ENCODE measurements at regions not wholly inside any gene's neighbourhood (a gene's known extent, or its start where the extent isn't known, plus 50 kb on each side); places are given as distances from the start of the nearest gene placed in this dataset.
"Not testable (repeated sequence)": the region's sequence is repeated elsewhere in the genome, so short reads cannot be mapped to it uniquely, and the experiment has no call there.

DNA sequence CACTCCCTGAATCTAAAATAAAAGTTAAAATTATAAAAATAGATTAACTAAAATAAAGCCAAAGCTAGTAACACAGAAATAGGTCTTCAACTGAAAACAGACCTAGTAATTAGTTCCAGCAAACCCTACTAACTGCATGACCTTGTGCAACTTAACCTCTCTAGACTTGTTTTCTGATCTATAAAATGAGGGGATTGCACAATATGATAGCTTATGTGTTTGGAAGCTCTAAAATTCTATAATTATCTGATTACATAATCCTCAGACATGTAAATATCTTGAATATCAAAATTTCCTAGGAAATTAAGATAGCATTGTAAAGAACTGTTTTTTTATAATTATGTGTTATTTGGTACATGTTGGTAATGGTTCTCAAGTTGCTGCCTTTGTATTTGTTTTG is 144.1 kb upstream of the GRIP1 start:
- Histone ChIP-seq H3K9me3 (ENCODE audit: control insufficient read depth, low read depth, low read length) (no peaks in the 10 kb centered on the region), H3K4me1 (ENCODE audit: control insufficient read depth, low read depth, low read length) (no peaks in the 10 kb centered on the region), H3K9ac (ENCODE audit: low read length) (no peak overlapping the region), H3K4me3 (ENCODE audit: low read length) (no peak overlapping the region), H3K36me3 (ENCODE audit: control insufficient read depth, low read depth, low read length) (no peaks in the 10 kb centered on the region), H3K27ac (ENCODE audit: low read length) (no peak overlapping the region), H3K27me3 (ENCODE audit: control insufficient read depth, insufficient read depth, low read length) (no peaks in the 10 kb centered on the region)

DNA sequence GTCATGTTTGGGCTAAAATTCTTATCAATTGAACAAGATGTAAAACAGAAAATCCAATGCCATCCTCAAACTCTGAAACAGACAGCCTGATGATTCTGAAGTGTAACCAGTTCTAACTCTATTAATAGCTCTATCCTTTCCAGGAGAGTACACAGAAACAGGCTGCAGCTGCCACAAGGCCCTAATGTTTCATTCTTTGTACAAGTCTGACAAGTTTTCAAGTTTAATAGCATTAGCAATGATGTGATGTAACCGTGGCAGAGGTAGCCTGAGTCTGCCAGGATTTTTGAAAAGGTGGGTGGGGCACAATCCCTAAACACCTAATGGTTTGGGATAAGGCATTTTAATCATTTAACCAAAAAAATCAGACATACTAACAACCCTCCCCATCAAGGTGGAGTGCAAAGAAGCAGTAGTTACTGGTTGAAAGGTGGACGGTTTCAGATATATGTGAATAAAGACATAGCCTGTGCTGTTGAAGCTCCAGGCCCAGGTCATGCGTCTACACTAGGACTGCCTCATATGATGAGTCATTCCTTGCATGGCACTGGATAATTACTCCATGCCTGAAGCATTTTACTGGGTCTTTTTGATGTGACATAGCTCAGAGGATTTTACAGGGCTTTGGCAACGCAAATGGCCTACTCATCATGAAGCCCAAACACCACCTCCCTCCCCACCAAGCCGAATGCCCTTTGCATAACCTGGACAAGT is 145.1 kb upstream of the GRIP1 start:
- Histone ChIP-seq H3K9me3 (ENCODE audit: control insufficient read depth, low read depth, low read length) (no peaks in the 10 kb centered on the region), H3K9ac (ENCODE audit: low read length) (no peak overlapping the region), H3K4me3 (ENCODE audit: low read length) (no peak overlapping the region), H3K27me3 (ENCODE audit: control insufficient read depth, insufficient read depth, low read length) (no peaks in the 10 kb centered on the region), H3K36me3 (ENCODE audit: control insufficient read depth, low read depth, low read length) (no peaks in the 10 kb centered on the region), H3K27ac (ENCODE audit: low read length) (no peak overlapping the region), H3K4me1 (ENCODE audit: control insufficient read depth, low read depth, low read length) (no peaks in the 10 kb centered on the region)

DNA sequence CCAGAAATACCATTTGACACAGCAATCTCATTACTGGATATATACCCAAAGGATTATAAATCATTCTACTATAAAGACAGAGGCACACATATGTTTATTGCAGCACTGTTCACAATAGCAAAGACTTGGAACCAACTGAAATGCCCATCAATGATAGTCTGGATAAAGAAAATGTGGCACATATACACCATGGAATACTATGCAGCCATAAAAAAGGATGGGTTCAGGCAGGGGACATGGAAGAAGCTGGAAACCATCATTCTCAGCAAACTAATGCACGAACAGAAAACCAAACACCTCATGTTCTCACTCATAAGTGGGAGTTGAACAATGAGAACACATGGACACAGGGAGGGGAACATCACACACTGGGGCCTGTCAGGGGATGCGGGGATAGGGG is 147.0 kb upstream of the GRIP1 start:
- not testable (repeated sequence) for H3K4me1 ChIP-seq (ENCODE audit: control insufficient read depth, low read depth, low read length); H3K9ac ChIP-seq (ENCODE audit: low read length); H3K36me3 ChIP-seq (ENCODE audit: control insufficient read depth, low read depth, low read length); H3K9me3 ChIP-seq (ENCODE audit: control insufficient read depth, low read depth, low read length); H3K4me3 ChIP-seq (ENCODE audit: low read length); H3K27me3 ChIP-seq (ENCODE audit: control insufficient read depth, insufficient read depth, low read length); H3K27ac ChIP-seq (ENCODE audit: low read length)

DNA sequence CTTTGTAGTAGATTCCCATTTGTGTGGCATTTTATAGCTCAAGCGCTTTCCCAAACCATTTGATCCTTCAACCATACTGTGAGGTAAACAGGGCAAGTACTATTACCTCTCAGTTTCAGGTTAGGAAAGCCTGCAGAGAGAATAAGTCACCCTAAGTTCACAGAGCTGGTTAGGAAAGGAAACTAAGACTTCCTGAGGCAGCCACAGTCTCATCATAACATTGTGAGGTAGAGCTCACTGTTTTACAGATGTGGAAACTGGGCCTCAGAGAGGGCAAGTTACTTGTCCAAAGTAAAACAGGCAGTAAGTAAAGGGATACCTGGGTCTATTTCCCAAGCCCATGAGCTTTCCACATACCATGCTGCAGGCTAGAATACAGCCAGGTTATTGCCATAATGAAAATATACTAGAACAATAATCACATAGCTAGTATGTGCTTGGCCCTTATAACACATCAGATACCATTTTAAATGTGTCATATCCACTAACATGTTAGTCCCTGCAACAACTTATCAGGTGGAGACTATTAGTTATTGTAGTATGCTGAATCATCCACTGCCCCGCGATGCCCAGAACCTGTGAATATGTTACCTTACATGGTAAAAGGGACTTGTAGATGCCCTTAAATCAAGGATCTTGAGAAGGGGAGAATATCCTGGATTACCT is 150.9 kb upstream of the GRIP1 start:
- no peak overlapping the region for H3K27ac ChIP-seq (ENCODE audit: low read length)
- H3K9ac ChIP-seq (ENCODE audit: low read length), result no peak overlapping the region
- H3K36me3 ChIP-seq (ENCODE audit: control insufficient read depth, low read depth, low read length), result no peaks in the 10 kb centered on the region
- no peak overlapping the region for H3K4me3 ChIP-seq (ENCODE audit: low read length)
- no peaks in the 10 kb centered on the region for H3K9me3 ChIP-seq (ENCODE audit: control insufficient read depth, low read depth, low read length)
- H3K27me3 ChIP-seq (ENCODE audit: control insufficient read depth, insufficient read depth, low read length), result no peaks in the 10 kb centered on the region
- H3K4me1 ChIP-seq (ENCODE audit: control insufficient read depth, low read depth, low read length), result no peaks in the 10 kb centered on the region

DNA sequence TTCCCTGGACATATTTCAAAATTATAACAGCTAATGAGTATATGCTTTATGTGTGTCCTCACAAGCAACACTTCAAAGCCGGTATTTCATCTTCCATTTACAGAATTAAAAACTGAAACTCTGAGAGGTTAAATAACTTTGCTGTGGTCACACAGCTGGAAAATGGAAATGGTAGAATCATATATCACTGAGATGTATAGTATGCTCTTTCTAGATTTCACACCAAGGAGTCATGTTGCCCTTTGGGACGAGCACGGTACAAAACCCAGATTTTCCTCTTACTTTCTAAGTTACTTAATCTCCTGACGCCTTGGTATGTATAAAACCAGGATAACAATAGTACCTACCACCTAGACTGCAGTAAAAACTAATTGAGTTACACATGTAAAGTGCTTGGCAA is 152.6 kb upstream of the GRIP1 start:
- no peak overlapping the region for H3K27ac ChIP-seq (ENCODE audit: low read length)
- H3K36me3 ChIP-seq (ENCODE audit: control insufficient read depth, low read depth, low read length), result no peaks in the 10 kb centered on the region
- no peaks in the 10 kb centered on the region for H3K9me3 ChIP-seq (ENCODE audit: control insufficient read depth, low read depth, low read length)
- H3K4me3 ChIP-seq (ENCODE audit: low read length), result no peak overlapping the region
- no peaks in the 10 kb centered on the region for H3K27me3 ChIP-seq (ENCODE audit: control insufficient read depth, insufficient read depth, low read length)
- H3K4me1 ChIP-seq (ENCODE audit: control insufficient read depth, low read depth, low read length), result no peaks in the 10 kb centered on the region
- H3K9ac ChIP-seq (ENCODE audit: low read length), result no peak overlapping the region

DNA sequence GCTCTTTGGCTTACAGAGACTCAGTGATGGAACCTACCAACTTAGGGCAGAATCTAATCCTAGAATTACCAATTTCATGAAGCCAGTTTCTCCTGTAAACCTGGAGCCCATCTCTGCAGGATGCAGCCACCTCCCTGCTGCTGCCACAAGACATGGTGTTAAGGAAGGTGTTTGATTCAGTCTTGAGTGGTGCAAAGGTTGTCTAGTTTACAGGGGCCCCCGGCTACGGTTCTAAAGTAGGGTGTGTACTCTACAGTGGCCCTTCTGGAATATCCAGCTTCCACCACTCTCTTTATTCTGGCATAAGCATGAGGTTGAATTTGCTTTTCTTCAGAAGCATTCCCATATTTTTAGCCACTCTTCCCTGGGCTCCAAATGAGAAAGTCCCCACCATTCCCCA is 154.1 kb upstream of the GRIP1 start:
- Histone ChIP-seq H3K27ac (ENCODE audit: low read length) (no peak overlapping the region), H3K4me3 (ENCODE audit: low read length) (no peak overlapping the region), H3K4me1 (ENCODE audit: control insufficient read depth, low read depth, low read length) (no peaks in the 10 kb centered on the region), H3K27me3 (ENCODE audit: control insufficient read depth, insufficient read depth, low read length) (no peaks in the 10 kb centered on the region), H3K9ac (ENCODE audit: low read length) (no peak overlapping the region), H3K9me3 (ENCODE audit: control insufficient read depth, low read depth, low read length) (no peaks in the 10 kb centered on the region), H3K36me3 (ENCODE audit: control insufficient read depth, low read depth, low read length) (no peaks in the 10 kb centered on the region)

DNA sequence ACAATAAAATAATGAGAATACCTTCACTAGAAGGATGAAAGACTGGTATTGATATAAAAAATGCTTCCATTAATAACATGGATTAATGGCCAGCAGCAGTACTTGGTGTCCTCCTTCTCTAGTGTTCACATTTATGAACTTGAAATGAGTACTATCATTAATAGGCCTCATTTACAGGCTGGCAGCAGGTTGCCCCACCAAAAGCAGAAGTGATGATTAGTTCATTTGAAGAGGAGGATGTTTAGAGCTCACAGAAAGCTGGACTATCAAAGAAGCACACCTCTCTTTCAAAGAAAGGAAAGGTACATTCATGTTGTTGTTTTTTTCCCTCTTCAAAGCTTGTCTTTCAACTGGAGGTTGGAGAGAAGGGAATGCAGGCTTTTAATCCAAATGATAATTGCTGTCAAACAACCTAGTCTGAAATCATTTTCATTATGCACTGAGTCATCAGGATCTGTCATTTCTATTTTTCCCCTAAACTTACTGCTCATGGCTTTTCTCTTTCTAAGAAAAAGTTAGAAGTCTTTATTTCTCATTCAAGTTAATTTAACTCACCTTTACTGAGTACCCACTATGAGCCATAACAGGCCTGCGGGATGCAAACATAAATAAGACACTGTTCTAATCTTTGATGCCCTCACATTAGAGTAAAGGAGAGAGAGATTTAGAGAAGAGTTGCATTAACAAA is 157.9 kb upstream of the GRIP1 start:
- Histone ChIP-seq H3K27ac (ENCODE audit: low read length) (no peak overlapping the region), H3K27me3 (ENCODE audit: control insufficient read depth, insufficient read depth, low read length) (no peaks in the 10 kb centered on the region), H3K9ac (ENCODE audit: low read length) (no peak overlapping the region), H3K9me3 (ENCODE audit: control insufficient read depth, low read depth, low read length) (no peaks in the 10 kb centered on the region), H3K4me1 (ENCODE audit: control insufficient read depth, low read depth, low read length) (no peaks in the 10 kb centered on the region), H3K4me3 (ENCODE audit: low read length) (no peak overlapping the region), H3K36me3 (ENCODE audit: control insufficient read depth, low read depth, low read length) (no peaks in the 10 kb centered on the region)

DNA sequence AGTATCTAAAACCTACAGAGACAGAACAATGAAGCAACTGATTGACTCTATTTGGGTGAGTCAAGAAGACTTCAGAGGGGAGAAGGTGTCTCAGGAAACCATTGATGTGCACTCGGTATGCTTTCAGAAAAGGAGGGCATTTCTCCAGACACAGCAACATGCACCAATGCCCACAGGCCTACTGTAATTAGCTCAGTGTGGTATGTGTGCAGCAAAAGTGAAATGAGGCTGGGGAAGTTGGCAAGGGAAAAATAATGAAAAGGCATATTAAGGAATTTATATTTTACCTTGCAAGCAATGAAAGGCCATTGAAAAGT is 158.4 kb upstream of the GRIP1 start:
- H3K9ac ChIP-seq (ENCODE audit: low read length), result no peak overlapping the region
- no peaks in the 10 kb centered on the region for H3K36me3 ChIP-seq (ENCODE audit: control insufficient read depth, low read depth, low read length)
- H3K9me3 ChIP-seq (ENCODE audit: control insufficient read depth, low read depth, low read length), result no peaks in the 10 kb centered on the region
- no peak overlapping the region for H3K4me3 ChIP-seq (ENCODE audit: low read length)
- no peak overlapping the region for H3K27ac ChIP-seq (ENCODE audit: low read length)
- no peaks in the 10 kb centered on the region for H3K4me1 ChIP-seq (ENCODE audit: control insufficient read depth, low read depth, low read length)
- H3K27me3 ChIP-seq (ENCODE audit: control insufficient read depth, insufficient read depth, low read length), result no peaks in the 10 kb centered on the region

DNA sequence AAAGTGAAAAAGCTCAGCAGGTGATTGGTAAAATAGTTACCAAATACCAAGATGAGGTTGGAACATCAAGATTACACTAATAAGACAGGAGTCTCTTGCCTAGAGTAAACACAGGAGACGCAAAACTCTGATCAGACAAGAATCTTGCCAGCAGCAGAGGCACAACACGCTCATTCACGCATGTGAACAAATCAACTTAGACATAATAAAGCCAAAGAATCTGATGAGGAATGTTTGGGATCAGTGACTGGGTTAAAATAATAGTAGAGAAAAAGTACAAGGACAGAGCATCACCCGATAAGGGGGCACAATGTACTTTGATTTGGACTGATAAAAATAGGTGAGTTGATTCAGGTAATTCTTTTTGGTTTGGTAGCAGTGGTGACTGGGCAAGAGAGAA is 159.5 kb upstream of the GRIP1 start:
- no peaks in the 10 kb centered on the region for H3K4me1 ChIP-seq (ENCODE audit: control insufficient read depth, low read depth, low read length)
- no peak overlapping the region for H3K9ac ChIP-seq (ENCODE audit: low read length)
- H3K27ac ChIP-seq (ENCODE audit: low read length), result no peak overlapping the region
- H3K4me3 ChIP-seq (ENCODE audit: low read length), result no peak overlapping the region
- H3K27me3 ChIP-seq (ENCODE audit: control insufficient read depth, insufficient read depth, low read length), result no peaks in the 10 kb centered on the region
- no peaks in the 10 kb centered on the region for H3K36me3 ChIP-seq (ENCODE audit: control insufficient read depth, low read depth, low read length)
- no peaks in the 10 kb centered on the region for H3K9me3 ChIP-seq (ENCODE audit: control insufficient read depth, low read depth, low read length)

DNA sequence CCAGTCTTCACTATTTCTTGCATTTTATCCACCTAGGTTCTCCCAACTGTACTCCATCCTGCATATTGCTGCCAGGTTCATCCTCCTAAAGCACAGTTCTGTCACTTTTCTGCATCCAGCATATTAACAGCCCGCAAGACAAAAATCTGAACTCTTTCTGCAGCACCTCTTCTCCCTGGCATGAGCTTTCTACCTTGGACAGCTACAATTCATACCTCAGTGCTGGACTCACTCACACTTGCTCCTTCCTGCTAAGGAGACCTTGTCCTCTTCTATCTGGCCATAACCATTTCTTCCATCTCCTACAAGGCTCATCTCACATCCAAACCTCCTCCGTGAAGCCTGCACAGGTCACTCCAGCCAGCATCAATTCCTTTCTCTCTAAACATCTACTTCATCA is 170.1 kb upstream of the GRIP1 start:
- H3K27me3 ChIP-seq (ENCODE audit: control insufficient read depth, insufficient read depth, low read length), result no peaks in the 10 kb centered on the region
- no peak overlapping the region for H3K27ac ChIP-seq (ENCODE audit: low read length)

DNA sequence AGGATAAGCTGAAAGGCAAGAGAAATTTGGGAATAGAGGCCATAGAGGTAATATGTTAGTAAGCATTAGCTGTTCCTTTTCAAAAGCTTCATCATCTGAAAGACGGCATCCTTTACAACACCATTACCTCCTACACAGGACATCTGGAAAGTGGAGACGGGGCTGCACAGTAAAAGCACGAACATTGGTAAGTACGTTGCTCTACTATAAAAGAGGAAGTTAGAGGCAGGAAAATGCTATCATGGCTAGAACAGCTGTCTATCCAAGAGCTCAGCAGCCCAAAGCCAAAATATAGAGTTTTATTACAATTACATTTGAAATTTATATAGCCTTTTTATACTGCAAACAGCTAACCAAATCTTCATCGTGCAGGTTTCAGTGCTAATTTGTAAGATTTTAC is 172.3 kb upstream of the GRIP1 start:
- Histone ChIP-seq H3K27me3 (ENCODE audit: control insufficient read depth, insufficient read depth, low read length) (no peaks in the 10 kb centered on the region), H3K4me1 (ENCODE audit: control insufficient read depth, low read depth, low read length) (no peaks in the 10 kb centered on the region), H3K9me3 (ENCODE audit: control insufficient read depth, low read depth, low read length) (no peaks in the 10 kb centered on the region), H3K4me3 (ENCODE audit: low read length) (no peak overlapping the region), H3K27ac (ENCODE audit: low read length) (no peak overlapping the region), H3K36me3 (ENCODE audit: control insufficient read depth, low read depth, low read length) (no peaks in the 10 kb centered on the region), H3K9ac (ENCODE audit: low read length) (no peak overlapping the region)

More for the DNA sequence above, 170.1 kb upstream of the GRIP1 start:
- Histone ChIP-seq H3K9ac (ENCODE audit: low read length) (no peak overlapping the region), H3K36me3 (ENCODE audit: control insufficient read depth, low read depth, low read length) (no peaks in the 10 kb centered on the region), H3K4me1 (ENCODE audit: control insufficient read depth, low read depth, low read length) (no peaks in the 10 kb centered on the region), H3K4me3 (ENCODE audit: low read length) (no peak overlapping the region), H3K9me3 (ENCODE audit: control insufficient read depth, low read depth, low read length) (no peaks in the 10 kb centered on the region)

DNA sequence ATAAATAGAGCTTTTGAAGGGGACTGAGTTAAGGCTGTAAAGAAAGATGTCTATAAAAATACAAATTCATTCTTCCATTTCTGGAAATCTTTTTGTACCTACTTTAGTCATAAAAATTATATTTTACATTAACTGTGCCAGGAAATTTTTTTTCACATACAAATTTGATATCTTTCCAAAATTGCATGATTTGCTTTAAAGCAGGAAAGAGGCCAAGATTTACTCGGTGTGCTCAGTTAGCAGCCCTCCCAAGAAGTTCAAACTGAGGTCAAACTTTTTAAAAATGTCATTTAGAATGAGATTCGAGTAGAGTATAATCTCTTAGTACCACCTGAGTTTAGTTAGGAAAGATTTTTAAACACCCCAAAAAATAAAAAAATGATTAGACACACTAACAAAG is 173.2 kb upstream of the GRIP1 start:
- Histone ChIP-seq H3K4me1 (ENCODE audit: control insufficient read depth, low read depth, low read length) (no peaks in the 10 kb centered on the region), H3K36me3 (ENCODE audit: control insufficient read depth, low read depth, low read length) (no peaks in the 10 kb centered on the region), H3K9me3 (ENCODE audit: control insufficient read depth, low read depth, low read length) (no peaks in the 10 kb centered on the region), H3K4me3 (ENCODE audit: low read length) (no peak overlapping the region), H3K9ac (ENCODE audit: low read length) (no peak overlapping the region), H3K27ac (ENCODE audit: low read length) (no peak overlapping the region), H3K27me3 (ENCODE audit: control insufficient read depth, insufficient read depth, low read length) (no peaks in the 10 kb centered on the region)

Measured in iPS-18a (cell line).